ENCODE measurements at regions not wholly inside any gene's neighbourhood (a gene's known extent, or its start where the extent isn't known, plus 50 kb on each side); places are given as distances from the start of the nearest gene placed in this dataset.
"Not testable (repeated sequence)": the region's sequence is repeated elsewhere in the genome, so short reads cannot be mapped to it uniquely, and the experiment has no call there.

- no peak for TF ChIP-seq POLR2A (IDR thresholded peaks at IDR 0.05)
- no peak for TF ChIP-seq CTCF (IDR thresholded peaks at IDR 0.05)
- no peak overlapping the region for H3K4me3 ChIP-seq (ENCODE audit: low read depth, poor library complexity, severe bottlenecking)
- 86 to 91% methylated on average over 2 of the region's 2 CpGs for WGBS, 2 donors
- DNase-seq (ENCODE audit: low spot score in 2 of 2): no peak
- intact Hi-C loops (cut with DNase I; ENCODE audit: low total_unique reads): no loop called here
Measured at GRCh38 chr6:125637207-125637606, 112.2 kb upstream of the HEY2 start.

DNA sequence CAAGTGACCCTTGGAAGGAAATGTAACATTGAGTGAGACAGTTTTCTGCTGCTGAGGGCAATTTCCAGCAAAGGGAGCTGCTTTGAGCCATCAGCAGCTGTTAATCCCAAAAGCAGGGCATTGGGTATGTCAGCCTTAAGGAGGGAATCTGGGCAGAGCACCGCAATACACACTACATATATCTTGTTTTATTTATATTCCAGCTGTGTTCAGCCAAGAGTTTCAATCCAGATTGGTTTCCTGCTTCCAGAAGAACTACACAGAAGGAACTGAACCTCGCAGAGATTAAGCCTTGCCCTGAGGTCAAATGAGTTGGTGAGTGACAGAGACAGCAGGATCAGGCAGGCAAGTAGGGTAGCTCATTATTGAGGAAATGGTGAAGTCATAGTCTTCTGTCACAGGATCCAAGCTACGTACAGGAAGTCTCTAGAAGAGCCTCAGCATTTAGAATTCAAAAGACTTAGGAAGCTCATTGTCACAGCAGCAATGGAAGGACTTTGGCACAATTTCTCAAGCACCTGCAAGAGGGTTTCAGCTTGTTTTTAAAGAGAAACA, 109.9 kb upstream of the HEY2 start:
- intact Hi-C loops (cut with DNase I; ENCODE audit: low total_unique reads): no loop called here
- no peak for DNase-seq (ENCODE audit: low spot score in 2 of 2)
- WGBS, 2 donors: 34 to 39% methylated on average over 3 of the region's 3 CpGs
- H3K4me3 ChIP-seq (ENCODE audit: low read depth, poor library complexity, severe bottlenecking): no peak overlapping the region
- no peak for TF ChIP-seq CTCF (IDR thresholded peaks at IDR 0.05)
- no peak for TF ChIP-seq POLR2A (IDR thresholded peaks at IDR 0.05)

DNA sequence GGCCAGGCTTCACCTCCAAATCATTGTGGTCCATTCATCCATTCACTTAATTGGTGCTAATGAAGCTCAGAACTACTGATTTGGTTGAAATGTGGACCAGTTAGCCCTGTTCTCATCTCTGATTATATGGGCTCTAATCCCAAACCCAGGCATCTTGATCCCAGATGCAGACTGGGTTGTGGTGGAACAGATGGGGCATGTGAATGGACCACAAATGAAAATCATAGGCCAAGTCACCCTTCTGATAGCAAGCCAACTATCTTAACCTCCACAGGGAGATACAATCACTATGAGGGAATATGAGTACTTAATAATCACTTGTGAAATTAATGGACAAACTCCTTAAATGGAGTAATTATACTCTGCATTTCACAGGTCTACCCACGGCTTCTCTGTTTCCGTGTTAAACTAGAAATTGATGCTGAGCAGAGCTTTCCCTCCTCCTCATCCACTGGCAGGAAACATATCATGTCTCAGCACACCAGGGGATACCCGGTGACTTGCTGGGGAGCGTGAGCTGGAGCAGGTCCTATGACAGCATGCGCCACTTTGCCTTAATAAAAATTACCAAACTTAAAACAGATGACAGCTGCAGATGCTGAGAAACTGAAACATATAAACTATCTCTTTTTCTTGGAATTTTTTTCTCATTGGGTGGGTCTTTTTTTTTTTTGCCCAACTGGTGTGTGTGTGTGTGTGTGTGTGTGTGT, 108.8 kb upstream of the HEY2 start:
- TF ChIP-seq POLR2A (IDR thresholded peaks at IDR 0.05): no peak
- TF ChIP-seq CTCF (IDR thresholded peaks at IDR 0.05): no peak
- WGBS, 2 donors: 70 to 77% methylated on average over 5 of the region's 5 CpGs
- intact Hi-C loops (cut with DNase I; ENCODE audit: low total_unique reads): no loop called here
- no peak for DNase-seq (ENCODE audit: low spot score in 2 of 2)
- no peak overlapping the region for H3K4me3 ChIP-seq (ENCODE audit: low read depth, poor library complexity, severe bottlenecking)

DNA sequence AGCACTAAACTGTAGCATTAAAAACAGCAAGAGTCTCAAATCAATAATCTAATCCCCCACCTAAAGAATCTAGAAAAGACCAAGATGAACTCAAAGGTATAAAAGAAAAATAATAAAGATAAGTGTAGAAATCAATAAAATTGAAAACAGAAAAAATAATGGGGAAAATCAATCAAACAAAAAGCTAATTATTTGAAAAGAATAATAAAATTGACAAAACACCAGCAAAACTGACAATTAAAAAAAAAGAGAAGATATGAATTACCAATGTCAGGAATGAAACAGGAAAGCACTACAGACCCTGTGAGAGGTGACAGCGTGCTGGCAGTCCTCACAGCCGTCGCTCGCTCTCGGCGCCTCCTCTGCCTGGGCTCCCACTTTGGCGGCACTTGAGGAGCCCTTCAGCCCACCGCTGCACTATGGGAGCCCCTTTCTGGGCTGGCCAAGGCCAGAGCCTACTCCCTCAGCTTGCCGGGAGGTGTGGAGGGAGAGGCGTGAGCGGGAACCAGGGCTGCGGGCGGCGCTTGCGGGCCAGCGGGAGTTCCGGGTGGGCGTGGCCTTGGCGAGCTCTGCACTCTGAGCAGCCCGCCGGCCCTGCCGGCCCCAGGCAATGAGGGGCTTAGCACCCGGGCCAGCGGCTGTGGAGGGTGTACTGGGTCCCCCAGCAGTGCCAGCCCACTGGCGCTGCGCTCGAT, 105.3 kb upstream of the HEY2 start:
- H3K4me3 ChIP-seq (ENCODE audit: low read depth, poor library complexity, severe bottlenecking); intact Hi-C loops (cut with DNase I; ENCODE audit: low total_unique reads); DNase-seq (ENCODE audit: low spot score in 2 of 2): not testable (repeated sequence)
- 92 to 97% methylated on average over 10 to 25 of the region's 27 CpGs for WGBS, 2 donors

- no peak overlapping the region for H3K4me3 ChIP-seq (ENCODE audit: low read depth, poor library complexity, severe bottlenecking)
- no peak for DNase-seq (ENCODE audit: low spot score in 2 of 2)
- TF ChIP-seq CTCF (IDR thresholded peaks at IDR 0.05): no peak
- no peak for TF ChIP-seq POLR2A (IDR thresholded peaks at IDR 0.05)
- WGBS, 2 donors: 91 to 97% methylated on average over 4 of the region's 4 CpGs
- intact Hi-C loops (cut with DNase I; ENCODE audit: low total_unique reads): no loop called here
Measured at GRCh38 chr6:125647391-125647790, 102.0 kb upstream of the HEY2 start.

GRCh38 chr6:125653752-125654151, 95.7 kb upstream of the HEY2 start:
- H3K4me3 ChIP-seq (ENCODE audit: low read depth, poor library complexity, severe bottlenecking); intact Hi-C loops (cut with DNase I; ENCODE audit: low total_unique reads); DNase-seq (ENCODE audit: low spot score in 2 of 2): not testable (repeated sequence)

Data from lower leg skin (tissue), 4 donors.